Suprapubic skin (tissue), 4 donors: ENCODE measurements at regions not wholly inside any gene's neighbourhood (a gene's known extent, or its start where the extent isn't known, plus 50 kb on each side); places are given as distances from the start of the nearest gene placed in this dataset.

Source experiments
- DNase-seq, 2 donors: peaks; one replicate each; pipeline ENCODE4 v3.0.0-alpha.2; 2019; ENCODE audit warnings: low spot score in 2 of 2
- H3K27ac ChIP-seq: fragments of 200-600 bp; sonication (generic); one replicate; pipeline ENCODE4 v1.5.1; 2019
- H3K27me3 ChIP-seq: fragments of 200-600 bp; sonication (generic); one replicate; pipeline ENCODE4 v1.5.1; 2019
- H3K36me3 ChIP-seq: fragments of 200-600 bp; sonication (generic); one replicate; pipeline ENCODE4 v1.5.1; 2019
- H3K4me1 ChIP-seq: fragments of 200-600 bp; sonication (generic); one replicate; pipeline ENCODE4 v1.5.1; 2019
- H3K4me3 ChIP-seq: fragments of 200-600 bp; sonication (generic); one replicate; pipeline ENCODE4 v1.5.1; 2019; ENCODE audit warnings: mild to moderate bottlenecking
- H3K9me3 ChIP-seq: fragments of 200-600 bp; sonication (generic); one replicate; pipeline ENCODE4 v1.5.1; 2019
- EP300 ChIP-seq: sonication (generic); formaldehyde crosslinking; IDR thresholded peaks from one replicate; pipeline ENCODE4 v1.6.1; 2017; ENCODE audit warnings: antibody characterized with exemption
- POLR2A ChIP-seq, 2 donors: fragments of 450-650 bp; IDR thresholded peaks; one replicate each; pipeline ENCODE4 v1.6.1; 2017; ENCODE audit warnings: antibody characterized with exemption in 2 of 2, mild to moderate bottlenecking in 2 of 2, moderate library complexity in 2 of 2
- POLR2AphosphoS5 ChIP-seq, 3 donors: sonication (generic); formaldehyde crosslinking; IDR thresholded peaks; one replicate each; pipeline ENCODE4 v1.6.1; 2017; ENCODE audit warnings: antibody characterized with exemption in 3 of 3
- WGBS: methylation state at CpG from one replicate; pipeline ENCODE4 v1.1.5; 2018; 5-methylcytosine and 5-hydroxymethylcytosine counted together
- TF ChIP-seq, protein P1 (sequence below), 2 donors: fragments of 200-600 bp in 1 of 2; fragments of 450-650 bp in 1 of 2; sonication (generic) in 1 of 2; IDR thresholded peaks; one replicate each; pipeline ENCODE4 v1.5.1; 2016 to 2019; ENCODE audit warnings: antibody characterized with exemption in 2 of 2, mild to moderate bottlenecking in 1 of 2, moderate library complexity in 1 of 2

DNA sequence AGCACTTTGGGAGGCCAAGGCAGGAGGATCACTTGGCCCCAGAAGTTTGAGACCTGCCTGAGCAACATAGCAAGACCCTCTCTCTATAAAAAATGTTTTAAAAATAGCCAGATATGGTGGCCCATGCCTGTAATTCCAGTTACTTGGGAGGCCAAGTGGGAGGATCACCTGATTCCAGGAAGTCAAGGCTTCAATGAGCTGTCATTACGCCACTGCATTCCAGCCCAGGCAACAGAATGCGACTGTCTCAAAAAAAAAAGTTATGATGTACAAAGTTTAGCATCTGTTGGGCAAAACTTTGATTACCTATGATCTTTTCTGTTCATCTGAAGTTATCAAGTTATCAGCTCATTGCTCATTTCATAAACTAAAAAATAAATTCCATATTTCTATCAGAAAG, 504.1 kb upstream of the PKDCC start:
- WGBS, result 88% methylated on average over 2 of the region's 2 CpGs
- no peak for TF ChIP-seq POLR2AphosphoS5 (IDR thresholded peaks at IDR 0.05)
- TF ChIP-seq, protein P1, sequence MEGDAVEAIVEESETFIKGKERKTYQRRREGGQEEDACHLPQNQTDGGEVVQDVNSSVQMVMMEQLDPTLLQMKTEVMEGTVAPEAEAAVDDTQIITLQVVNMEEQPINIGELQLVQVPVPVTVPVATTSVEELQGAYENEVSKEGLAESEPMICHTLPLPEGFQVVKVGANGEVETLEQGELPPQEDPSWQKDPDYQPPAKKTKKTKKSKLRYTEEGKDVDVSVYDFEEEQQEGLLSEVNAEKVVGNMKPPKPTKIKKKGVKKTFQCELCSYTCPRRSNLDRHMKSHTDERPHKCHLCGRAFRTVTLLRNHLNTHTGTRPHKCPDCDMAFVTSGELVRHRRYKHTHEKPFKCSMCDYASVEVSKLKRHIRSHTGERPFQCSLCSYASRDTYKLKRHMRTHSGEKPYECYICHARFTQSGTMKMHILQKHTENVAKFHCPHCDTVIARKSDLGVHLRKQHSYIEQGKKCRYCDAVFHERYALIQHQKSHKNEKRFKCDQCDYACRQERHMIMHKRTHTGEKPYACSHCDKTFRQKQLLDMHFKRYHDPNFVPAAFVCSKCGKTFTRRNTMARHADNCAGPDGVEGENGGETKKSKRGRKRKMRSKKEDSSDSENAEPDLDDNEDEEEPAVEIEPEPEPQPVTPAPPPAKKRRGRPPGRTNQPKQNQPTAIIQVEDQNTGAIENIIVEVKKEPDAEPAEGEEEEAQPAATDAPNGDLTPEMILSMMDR (IDR thresholded peaks at IDR 0.05), result no peak
- TF ChIP-seq EP300, result no peak
- no peak for TF ChIP-seq POLR2A (IDR thresholded peaks at IDR 0.05)

DNA sequence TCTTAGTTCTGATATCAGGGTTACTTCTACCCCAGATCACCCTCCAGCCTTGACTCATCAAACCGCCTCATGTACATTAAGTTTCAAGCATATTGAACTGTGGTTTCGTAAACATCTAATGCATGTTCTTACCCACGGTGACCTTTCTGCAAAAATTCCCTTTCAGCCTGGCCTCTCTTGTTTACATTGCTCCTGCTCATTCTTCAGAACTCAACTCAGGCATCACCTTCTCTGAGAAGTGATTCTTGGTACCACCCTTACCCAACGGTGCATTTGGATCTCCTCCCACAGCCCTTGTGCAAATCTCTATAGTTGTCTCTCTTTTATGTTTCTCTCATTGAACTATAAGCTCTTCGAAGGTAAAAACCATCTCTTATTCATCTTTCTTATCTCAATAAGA, 503.1 kb upstream of the PKDCC start:
- H3K27me3 ChIP-seq, result no peaks in the 10 kb centered on the region
- H3K4me3 ChIP-seq, result no peak overlapping the region
- WGBS, result 91% methylated on average over 4 of the region's 5 CpGs
- H3K36me3 ChIP-seq, result no peaks in the 10 kb centered on the region
- no peaks in the 10 kb centered on the region for H3K4me1 ChIP-seq
- H3K27ac ChIP-seq, result no peak overlapping the region
- TF ChIP-seq POLR2AphosphoS5 (IDR thresholded peaks at IDR 0.05), result no peak
- no peak for TF ChIP-seq EP300
- TF ChIP-seq, protein P1 (IDR thresholded peaks at IDR 0.05), result no peak
- TF ChIP-seq POLR2A (IDR thresholded peaks at IDR 0.05), result no peak
- no peak for DNase-seq
- no peaks in the 10 kb centered on the region for H3K9me3 ChIP-seq

More for the DNA sequence above, 504.1 kb upstream of the PKDCC start:
- no peaks in the 10 kb centered on the region for H3K27me3 ChIP-seq
- H3K4me3 ChIP-seq, result no peak overlapping the region
- no peak overlapping the region for H3K27ac ChIP-seq
- no peaks in the 10 kb centered on the region for H3K9me3 ChIP-seq
- no peaks in the 10 kb centered on the region for H3K36me3 ChIP-seq
- DNase-seq, result no peak
- no peaks in the 10 kb centered on the region for H3K4me1 ChIP-seq

DNA sequence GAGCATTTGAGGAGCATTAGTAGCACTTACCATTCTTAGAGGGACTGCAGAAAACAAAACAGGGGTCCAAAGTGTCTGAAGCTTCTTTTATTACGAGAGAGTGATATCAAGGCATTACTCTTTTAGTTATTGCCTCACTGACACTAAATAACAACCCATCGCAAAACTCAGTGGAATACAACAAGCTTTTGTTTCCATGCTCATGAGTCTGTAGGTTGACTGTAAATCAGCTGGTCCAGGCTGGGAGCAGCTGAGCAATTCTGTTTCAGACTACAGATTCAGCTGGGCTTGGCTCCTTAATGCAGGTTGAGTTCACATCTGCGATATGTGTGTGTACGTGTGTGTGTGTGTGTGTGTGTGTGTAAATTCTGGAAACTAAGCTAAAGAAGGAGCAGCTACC, 501.8 kb upstream of the PKDCC start:
- H3K4me3 ChIP-seq, result no peak overlapping the region
- no peaks in the 10 kb centered on the region for H3K9me3 ChIP-seq
- no peak for DNase-seq
- no peaks in the 10 kb centered on the region for H3K36me3 ChIP-seq
- no peaks in the 10 kb centered on the region for H3K27me3 ChIP-seq
- 61% methylated on average over 4 of the region's 4 CpGs for WGBS
- no peaks in the 10 kb centered on the region for H3K4me1 ChIP-seq
- no peak for TF ChIP-seq POLR2A (IDR thresholded peaks at IDR 0.05)
- no peak for TF ChIP-seq POLR2AphosphoS5 (IDR thresholded peaks at IDR 0.05)
- TF ChIP-seq, protein P1 (IDR thresholded peaks at IDR 0.05), result no peak
- no peak for TF ChIP-seq EP300
- H3K27ac ChIP-seq, result no peak overlapping the region

DNA sequence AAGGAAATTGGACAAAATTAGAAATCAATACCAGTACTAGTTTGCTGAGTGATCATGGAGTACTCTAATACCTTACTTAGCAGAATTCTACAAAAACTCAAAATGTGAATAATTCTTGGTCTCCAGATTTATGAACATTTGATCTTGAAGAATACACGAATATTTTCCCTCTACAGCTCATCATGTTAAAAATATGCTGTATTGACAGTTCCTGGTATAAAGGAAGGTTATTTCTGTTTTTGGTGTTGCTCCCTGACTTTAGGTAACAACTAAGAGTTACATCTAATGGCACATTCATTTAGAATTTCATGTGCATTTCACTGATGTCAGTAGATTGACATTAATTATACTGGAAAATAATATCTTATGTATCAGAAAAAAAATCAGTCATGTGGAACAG, 479.2 kb upstream of the PKDCC start:
- WGBS, result 69% methylated on average over 1 of the region's 1 CpG
- Histone ChIP-seq H3K27ac (no peak overlapping the region), H3K4me1 (no peaks in the 10 kb centered on the region), H3K4me3 (no peak overlapping the region), H3K9me3 (no peaks in the 10 kb centered on the region), H3K36me3 (no peaks in the 10 kb centered on the region), H3K27me3 (no peaks in the 10 kb centered on the region)
- no peak for DNase-seq
- TF ChIP-seq POLR2A (IDR thresholded peaks at IDR 0.05) (no peak), EP300 (no peak), POLR2AphosphoS5 (IDR thresholded peaks at IDR 0.05) (no peak)
- TF ChIP-seq, protein P1 (IDR thresholded peaks at IDR 0.05), result no peak

DNA sequence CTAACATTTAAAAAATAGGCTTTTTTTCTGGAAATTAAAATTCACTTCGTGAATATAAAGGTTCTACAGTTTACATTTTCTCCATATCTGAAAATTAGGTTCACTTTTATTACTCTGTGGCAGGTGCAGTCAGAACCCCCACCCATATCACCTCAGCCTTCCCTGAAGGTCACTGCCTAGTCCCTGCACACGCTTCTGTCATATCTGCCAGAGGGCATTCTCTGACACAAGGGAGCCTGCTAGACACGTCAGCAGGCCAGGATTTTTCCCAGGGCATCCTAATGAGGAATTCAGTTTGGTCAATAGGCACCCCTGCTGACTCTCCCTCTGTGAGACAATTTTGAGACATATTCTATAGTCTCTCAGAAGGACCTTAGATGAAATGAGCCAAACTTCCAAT, 475.7 kb upstream of the PKDCC start:
- 51% methylated on average over 3 of the region's 3 CpGs for WGBS
- Histone ChIP-seq H3K27me3 (no peaks in the 10 kb centered on the region), H3K9me3 (no peaks in the 10 kb centered on the region), H3K4me3 (no peak overlapping the region), H3K27ac (no peak overlapping the region), H3K36me3 (no peaks in the 10 kb centered on the region), H3K4me1 (no peaks in the 10 kb centered on the region)
- DNase-seq, result no peak
- TF ChIP-seq POLR2AphosphoS5 (IDR thresholded peaks at IDR 0.05), result no peak
- no peak for TF ChIP-seq EP300
- TF ChIP-seq POLR2A (IDR thresholded peaks at IDR 0.05), result no peak
- TF ChIP-seq, protein P1 (IDR thresholded peaks at IDR 0.05), result no peak
